Ascending aorta (tissue), 2 donors: ENCODE measurements at regions not wholly inside any gene's neighbourhood (a gene's known extent, or its start where the extent isn't known, plus 50 kb on each side); places are given as distances from the start of the nearest gene placed in this dataset.
A peak's percentile ranks its signal among the peaks of the same experiment; 100 is the strongest.

ENCODE experiments used
- DNase-seq, 2 donors: peaks; one replicate each; pipeline ENCODE4 v3.0.0-alpha.2; 2019; ENCODE audit warnings: low spot score in 2 of 2
- H3K27ac ChIP-seq, 2 donors: fragments of 200-600 bp; sonication (generic); one replicate each; pipeline ENCODE4 v1.5.1; 2016 to 2017; ENCODE audit warnings: mild to moderate bottlenecking in 1 of 2
- H3K27me3 ChIP-seq: fragments of 200-600 bp; sonication (generic); one replicate; pipeline ENCODE4 v1.5.1; 2017
- H3K36me3 ChIP-seq, 2 donors: fragments of 200-600 bp; sonication (generic); one replicate each; pipeline ENCODE4 v1.5.1; 2016
- H3K4me1 ChIP-seq, 2 donors: fragments of 200-600 bp; sonication (generic); one replicate each; pipeline ENCODE4 v1.5.1; 2016 to 2017; ENCODE audit warnings: mild to moderate bottlenecking in 1 of 2
- H3K4me3 ChIP-seq, 2 donors: fragments of 200-600 bp; sonication (generic); one replicate each; pipeline ENCODE4 v1.5.1; 2016 to 2017; ENCODE audit warnings: mild to moderate bottlenecking in 1 of 2
- H3K9me3 ChIP-seq, 2 donors: fragments of 200-600 bp; sonication (generic); one replicate each; pipeline ENCODE4 v1.5.1; 2016
- CTCF ChIP-seq, 3 experiments: fragments of 200-600 bp in 2 of 3; fragments of 450-650 bp in 1 of 3; sonication (generic) in 2 of 3; IDR thresholded peaks; one replicate each; pipeline ENCODE4 v1.5.1; 2016 to 2019; ENCODE audit warnings: antibody characterized with exemption in 3 of 3, mild to moderate bottlenecking in 1 of 3, moderate library complexity in 1 of 3
- intact Hi-C: fragments of 100-400 bp; cut with DNase I; formaldehyde crosslinking; loops from one replicate; pipeline ENCODE4 v1.15.1; 2023

DNA sequence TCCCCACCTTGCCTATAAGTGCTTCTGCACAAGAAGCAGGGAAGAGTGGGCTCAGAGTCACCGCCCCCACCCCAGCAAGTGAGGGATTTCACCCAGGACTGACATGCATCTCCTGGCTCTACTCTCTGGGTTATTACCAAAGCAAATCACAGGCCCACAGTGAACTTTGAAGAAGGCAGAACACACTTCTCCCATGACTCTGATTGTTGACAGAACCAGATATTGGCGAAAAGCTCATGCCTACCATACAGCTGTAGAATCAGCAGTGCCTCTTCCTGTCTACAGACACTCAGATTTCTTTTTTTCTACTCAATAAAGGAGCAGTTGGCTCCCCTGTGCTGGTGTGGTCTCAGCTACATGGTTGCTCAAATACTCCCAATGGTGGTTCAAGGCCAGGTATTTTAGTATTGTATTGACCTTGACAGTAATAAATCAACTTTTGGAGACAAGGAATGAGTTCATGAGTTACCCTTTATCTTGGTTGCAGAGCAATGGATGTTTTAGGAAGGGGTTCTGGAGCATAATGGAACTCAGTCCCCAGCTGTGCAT is 512.9 kb upstream of the ID2 start:
- DNase-seq, result no peak
- H3K36me3 ChIP-seq, result no peaks in the 10 kb centered on the region
- TF ChIP-seq CTCF (IDR thresholded peaks at IDR 0.05), result no peak
- H3K4me3 ChIP-seq, result no peak overlapping the region
- intact Hi-C loops, result loop anchor here (2.0 kb wide), 3 partner anchors 20 to 512 kb away; no protein-coding TSS in a partner anchor
- H3K27ac ChIP-seq, result peak overlapping the region; percentile 28 to 63
- peaks cover 0 to 2% of the 10 kb centered on the region in 2 donors for H3K4me1 ChIP-seq
- no peaks in the 10 kb centered on the region for H3K9me3 ChIP-seq
- no peaks in the 10 kb centered on the region for H3K27me3 ChIP-seq

DNA sequence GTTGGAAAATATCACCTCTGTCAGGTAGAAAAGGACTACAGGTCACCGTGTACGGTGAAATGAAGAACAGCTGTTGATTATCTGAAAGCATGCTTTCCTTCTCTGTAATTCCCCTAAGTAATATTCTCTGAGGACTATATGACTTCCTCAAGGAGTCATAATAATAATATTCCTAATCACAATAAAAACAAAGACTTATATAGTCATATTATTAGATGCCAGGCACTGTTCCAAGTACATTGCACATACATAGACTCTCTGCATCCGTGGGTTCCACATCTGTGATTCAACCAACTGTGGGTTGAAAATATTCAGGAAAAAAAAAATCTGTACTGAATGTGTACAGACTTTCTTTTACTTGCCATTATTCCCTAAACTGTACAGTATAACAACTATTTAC is 512.4 kb upstream of the ID2 start:
- H3K27me3 ChIP-seq, result no peaks in the 10 kb centered on the region
- no peak overlapping the region for H3K4me3 ChIP-seq
- H3K27ac ChIP-seq, result peak overlapping the region; percentile 28 to 63
- peaks cover 0 to 7% of the 10 kb centered on the region in 2 donors for H3K4me1 ChIP-seq
- no peaks in the 10 kb centered on the region for H3K9me3 ChIP-seq
- intact Hi-C loops, result loop anchor here (2.0 kb wide), 3 partner anchors 21 to 511 kb away; no protein-coding TSS in a partner anchor
- DNase-seq, result no peak
- no peak for TF ChIP-seq CTCF (IDR thresholded peaks at IDR 0.05)
- H3K36me3 ChIP-seq, result no peaks in the 10 kb centered on the region

GRCh38 chr2:8170552-8171327 is 511.1 kb upstream of the ID2 start:
- no peak for TF ChIP-seq CTCF (IDR thresholded peaks at IDR 0.05)
- no peak for DNase-seq
- H3K27ac ChIP-seq, result no peak overlapping the region
- no peaks in the 10 kb centered on the region for H3K9me3 ChIP-seq
- peaks cover 0 to 15% of the 10 kb centered on the region in 2 donors for H3K4me1 ChIP-seq
- intact Hi-C loops, result loop anchor here (5.0 kb wide), 1 partner anchor 47 kb away; no protein-coding TSS in a partner anchor
- H3K4me3 ChIP-seq, result no peak overlapping the region
- no peaks in the 10 kb centered on the region for H3K36me3 ChIP-seq
- no peaks in the 10 kb centered on the region for H3K27me3 ChIP-seq

DNA sequence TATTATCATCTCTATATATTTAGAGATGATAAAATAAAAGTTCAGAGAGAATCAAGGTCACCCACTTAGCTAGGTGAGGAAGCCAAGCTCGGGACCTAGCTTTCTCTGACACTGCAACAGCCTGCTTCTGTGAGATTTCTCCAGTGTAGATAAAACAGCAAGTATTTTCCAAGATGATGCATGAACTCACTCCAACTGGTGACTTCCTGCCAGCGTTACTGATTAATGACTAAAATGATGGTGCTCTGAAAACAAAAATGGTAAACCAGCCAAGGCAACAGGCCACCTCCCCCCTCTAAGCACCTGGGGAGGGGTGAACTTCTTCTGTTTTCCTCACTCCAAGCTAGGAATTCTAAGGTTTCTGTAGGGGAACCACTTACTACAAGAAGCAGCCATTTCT is 510.2 kb upstream of the ID2 start:
- no peak for DNase-seq
- Histone ChIP-seq H3K36me3 (no peaks in the 10 kb centered on the region), H3K4me1 (peaks cover 0 to 15% of the 10 kb centered on the region in 2 donors), H3K4me3 (no peak overlapping the region), H3K27me3 (no peaks in the 10 kb centered on the region), H3K27ac (peak overlapping the region in 1 of 2 donors; percentile 4), H3K9me3 (no peaks in the 10 kb centered on the region)
- intact Hi-C loops, result loop anchor here (5.0 kb wide), 1 partner anchor 46 kb away; no protein-coding TSS in a partner anchor
- TF ChIP-seq CTCF (IDR thresholded peaks at IDR 0.05), result no peak

DNA sequence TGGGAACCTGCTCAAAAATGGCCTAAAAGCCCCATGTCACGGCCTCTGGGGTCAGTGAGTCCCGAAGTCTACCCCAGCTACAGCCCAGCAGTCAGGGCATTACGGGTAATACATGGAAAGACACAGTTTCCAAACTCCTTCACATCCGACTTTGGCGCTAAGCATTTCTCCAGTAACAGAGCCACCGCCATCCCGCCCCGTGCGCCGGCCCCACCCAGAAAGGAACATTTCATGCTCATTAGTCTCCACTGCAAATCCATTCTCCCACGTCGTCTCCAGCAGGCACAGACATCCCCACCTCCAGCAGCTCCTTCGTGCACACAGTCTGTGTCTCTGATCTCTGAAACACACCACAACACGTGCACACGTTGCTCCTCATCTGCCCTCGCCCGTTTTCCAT is 509.2 kb upstream of the ID2 start:
- TF ChIP-seq CTCF (IDR thresholded peaks at IDR 0.05), result no peak
- Histone ChIP-seq H3K27ac (no peak overlapping the region), H3K36me3 (no peaks in the 10 kb centered on the region), H3K27me3 (no peaks in the 10 kb centered on the region), H3K4me3 (no peak overlapping the region), H3K9me3 (no peaks in the 10 kb centered on the region), H3K4me1 (peaks cover 0 to 15% of the 10 kb centered on the region in 2 donors)
- no peak for DNase-seq
- intact Hi-C loops, result loop anchor here (5.0 kb wide), 1 partner anchor 45 kb away; no protein-coding TSS in a partner anchor
